ENCODE measurements at regions not wholly inside any gene's neighbourhood (a gene's known extent, or its start where the extent isn't known, plus 50 kb on each side); places are given as distances from the start of the nearest gene placed in this dataset.

GRCh38 chr7:145331522-145331921 lies 495.7 kb upstream of the TPK1 start:
- Histone ChIP-seq H3K14ac (replicated peaks; ENCODE audit: low read depth, low read length) (no peak overlapping the region), H2AK5ac (ENCODE audit: low read depth, low read length) (no peak overlapping the region), H4K20me1 (ENCODE audit: insufficient read depth, low read length) (no peaks in the 10 kb centered on the region), H4K8ac (ENCODE audit: low read depth in 2 of 2, low read length in 2 of 2) (no peak overlapping the region), H3K9me1 (ENCODE audit: insufficient read depth, low read length) (no peaks in the 10 kb centered on the region), H2BK20ac (ENCODE audit: low read depth, low read length) (no peak overlapping the region), H3K4me1 (ENCODE audit: control insufficient read depth, insufficient read depth, low read length) (no peaks in the 10 kb centered on the region), H3K79me1 (ENCODE audit: low read depth in 1 of 2, low read length in 2 of 2) (no peaks in the 10 kb centered on the region), H2AFZ (replicated peaks; ENCODE audit: low read length, poor library complexity) (no peak overlapping the region), H3K9me3 (ENCODE audit: control insufficient read depth, insufficient read depth, low read length) (peaks cover 8% of the 10 kb centered on the region; the same call in 1 of the 2 replicates), H3K4me2 (ENCODE audit: low read depth, low read length) (no peak overlapping the region), H3K4me3 (ENCODE audit: insufficient read depth, low read depth, low read length) (no peak overlapping the region), H2AK9ac (replicated peaks; ENCODE audit: low read depth, low read length, poor library complexity) (no peak overlapping the region), H3K23ac (ENCODE audit: low read depth, low read length) (no peak overlapping the region), H2BK15ac (ENCODE audit: low read depth, low read length) (no peak overlapping the region), H3K9ac (ENCODE audit: low read depth, low read length) (no peak overlapping the region), H3K27me3 (ENCODE audit: control insufficient read depth, insufficient read depth, low read length) (no peaks in the 10 kb centered on the region), H3K18ac (ENCODE audit: low read depth, low read length) (no peak overlapping the region), H2BK5ac (ENCODE audit: low read depth, low read length, poor library complexity, severe bottlenecking) (no peak overlapping the region), H3K56ac (ENCODE audit: extremely low read depth, insufficient read depth, low read length) (no peak overlapping the region), H3K4ac (ENCODE audit: low read depth, low read length) (no peak overlapping the region), H3K36me3 (ENCODE audit: control insufficient read depth, insufficient read depth, low read length) (no peaks in the 10 kb centered on the region), H4K5ac (ENCODE audit: low read depth, low read length) (no peak overlapping the region), H4K91ac (ENCODE audit: insufficient read depth, low read depth, low read length) (no peak overlapping the region), H2BK120ac (ENCODE audit: low read depth, low read length) (no peak overlapping the region), H3K27ac (ENCODE audit: insufficient read depth, low read length) (no peak overlapping the region)
- TF ChIP-seq RFX5 (IDR thresholded peaks at IDR 0.05; ENCODE audit: low read depth, low read length) (no peak), RCOR1 (IDR thresholded peaks at IDR 0.05; ENCODE audit: insufficient replicate concordance, low read length) (no peak)
- dilution Hi-C loops (cut with HindIII; ENCODE audit: low sequenced_read_pairs, unreplicated experiment): no loop called here
- 76% methylated on average over 2 of the region's 7 CpGs; no CpG with 5 or more reads in 1 of the 2 experiments for WGBS, 2 experiments (ENCODE audit: extremely low coverage in 2 of 2, insufficient read length in 1 of 2)
- no TSS peak for BruUV-seq (replicated peaks)
- in situ Hi-C loops (cut with MboI; ENCODE audit: low sequenced_read_pairs): no loop called here
- DNase-seq: no peak
- ChIA-PET CTCF (no interaction called here), POLR2A (ENCODE audit: unreplicated experiment) (no interaction called here)
- intact Hi-C loops (cut with micrococcal nuclease): no loop called here
- ATAC-seq (ENCODE audit: low read depth): no peak

Data from IMR-90 (cell line).